ENCODE measurements at regions not wholly inside any gene's neighbourhood (a gene's known extent, or its start where the extent isn't known, plus 50 kb on each side); places are given as distances from the start of the nearest gene placed in this dataset.

DNA sequence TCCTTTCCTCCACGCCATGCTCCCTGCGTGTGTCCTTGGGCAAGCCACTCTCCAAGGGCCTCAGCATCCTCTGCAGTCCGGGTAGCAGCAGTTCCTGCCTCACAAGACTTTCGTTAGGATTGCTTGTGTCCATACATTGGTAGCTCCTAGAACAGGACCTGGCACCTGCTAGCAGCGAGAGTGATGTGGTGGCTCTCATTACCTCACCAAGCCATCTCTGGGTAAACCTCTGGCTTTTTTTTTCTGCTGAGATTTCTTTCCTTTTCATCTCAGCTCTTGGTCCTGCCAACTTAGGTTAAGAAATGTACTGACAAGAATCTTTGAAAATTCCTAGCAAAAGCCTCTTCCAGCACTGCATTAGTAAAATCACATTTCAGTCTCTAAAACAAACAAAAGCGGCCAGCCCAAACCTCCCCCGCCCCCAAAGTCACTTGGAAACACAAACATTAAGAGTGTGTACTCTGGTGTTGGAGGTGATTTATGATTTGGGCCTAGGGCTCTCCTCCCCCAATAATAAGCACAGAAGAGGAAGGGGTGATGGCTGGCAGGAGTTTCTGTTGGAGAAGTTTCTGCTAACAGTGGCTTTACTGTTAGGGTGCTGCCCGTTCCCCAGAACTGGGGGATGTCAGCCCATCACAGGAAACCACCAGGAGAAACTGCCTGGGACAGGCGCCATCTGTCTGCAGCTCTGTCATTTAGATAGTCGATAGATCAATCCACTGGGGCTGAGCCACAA is 199.2 kb downstream of the CD83 start:
- Histone ChIP-seq H3K4me2 (peak overlapping the region; percentile 57), H3K36me3 (replicated peaks; ENCODE audit: insufficient read depth, low read depth) (no peaks in the 10 kb centered on the region), H3K27me3 (no peaks in the 10 kb centered on the region), H4K20me1 (ENCODE audit: insufficient read depth, poor library complexity, severe bottlenecking) (no peaks in the 10 kb centered on the region), H2AFZ (no peak overlapping the region), H3K4me1 (ENCODE audit: insufficient read depth) (peaks cover 12% of the 10 kb centered on the region), H3K4me3 (no peak overlapping the region), H3K27ac (peak overlapping the region; percentile 24), H3K9me2 (replicated peaks; ENCODE audit: insufficient read depth) (no peaks in the 10 kb centered on the region), H3K9me3 (ENCODE audit: low read depth) (no peaks in the 10 kb centered on the region), H3K79me2 (no peaks in the 10 kb centered on the region)
- TF ChIP-seq, protein P1, sequence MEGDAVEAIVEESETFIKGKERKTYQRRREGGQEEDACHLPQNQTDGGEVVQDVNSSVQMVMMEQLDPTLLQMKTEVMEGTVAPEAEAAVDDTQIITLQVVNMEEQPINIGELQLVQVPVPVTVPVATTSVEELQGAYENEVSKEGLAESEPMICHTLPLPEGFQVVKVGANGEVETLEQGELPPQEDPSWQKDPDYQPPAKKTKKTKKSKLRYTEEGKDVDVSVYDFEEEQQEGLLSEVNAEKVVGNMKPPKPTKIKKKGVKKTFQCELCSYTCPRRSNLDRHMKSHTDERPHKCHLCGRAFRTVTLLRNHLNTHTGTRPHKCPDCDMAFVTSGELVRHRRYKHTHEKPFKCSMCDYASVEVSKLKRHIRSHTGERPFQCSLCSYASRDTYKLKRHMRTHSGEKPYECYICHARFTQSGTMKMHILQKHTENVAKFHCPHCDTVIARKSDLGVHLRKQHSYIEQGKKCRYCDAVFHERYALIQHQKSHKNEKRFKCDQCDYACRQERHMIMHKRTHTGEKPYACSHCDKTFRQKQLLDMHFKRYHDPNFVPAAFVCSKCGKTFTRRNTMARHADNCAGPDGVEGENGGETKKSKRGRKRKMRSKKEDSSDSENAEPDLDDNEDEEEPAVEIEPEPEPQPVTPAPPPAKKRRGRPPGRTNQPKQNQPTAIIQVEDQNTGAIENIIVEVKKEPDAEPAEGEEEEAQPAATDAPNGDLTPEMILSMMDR (IDR thresholded peaks at IDR 0.05; ENCODE audit: poor library complexity) = peak; percentile 27
- TF ChIP-seq EZH2 (IDR thresholded peaks at IDR 0.05; ENCODE audit: borderline replicate concordance) = no peak
- DNase-seq (ENCODE audit: low spot score) = peak; percentile 22
- 39% methylated on average over 10 of the region's 10 CpGs for WGBS (ENCODE audit: low lambda C conversion rate, missing lambda C conversion rate)

DNA sequence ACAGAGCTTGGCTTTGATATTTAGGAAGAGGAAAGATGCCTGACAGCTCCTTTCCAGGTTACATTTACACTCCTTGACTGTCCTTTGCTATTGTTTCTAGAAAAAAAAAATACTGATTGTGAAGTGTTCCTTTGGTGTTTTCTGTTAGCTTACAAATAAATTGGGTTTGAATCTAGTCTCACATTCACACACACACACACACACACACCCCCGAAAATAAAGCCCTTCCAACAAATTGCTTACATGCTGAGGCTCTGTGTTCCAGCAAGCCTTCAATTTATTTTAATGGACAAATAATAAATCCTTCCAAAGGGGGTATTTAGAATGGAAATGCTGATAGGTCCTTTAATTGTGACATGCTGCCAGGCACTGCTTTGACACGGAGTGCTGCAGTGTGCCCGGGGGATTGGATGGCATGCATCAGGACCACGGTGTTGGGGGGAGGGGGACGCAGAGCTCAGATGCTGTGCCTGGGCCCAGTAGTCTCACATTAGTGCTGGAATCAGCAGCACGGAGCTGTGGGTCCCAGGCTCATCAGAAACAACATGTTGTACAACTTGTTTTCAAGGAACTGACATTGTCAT is 199.9 kb downstream of the CD83 start:
- H3K4me1 ChIP-seq (ENCODE audit: insufficient read depth) = peaks cover 12% of the 10 kb centered on the region
- H3K36me3 ChIP-seq (replicated peaks; ENCODE audit: insufficient read depth, low read depth) = no peaks in the 10 kb centered on the region
- H3K4me2 ChIP-seq = peak overlapping the region; percentile 57
- no peak overlapping the region for H2AFZ ChIP-seq
- H3K27me3 ChIP-seq = no peaks in the 10 kb centered on the region
- H3K27ac ChIP-seq = peak overlapping the region; percentile 24
- WGBS (ENCODE audit: low lambda C conversion rate, missing lambda C conversion rate) = 75% methylated on average over 6 of the region's 6 CpGs
- no peak for DNase-seq (ENCODE audit: low spot score)
- H3K9me2 ChIP-seq (replicated peaks; ENCODE audit: insufficient read depth) = no peaks in the 10 kb centered on the region
- H4K20me1 ChIP-seq (ENCODE audit: insufficient read depth, poor library complexity, severe bottlenecking) = no peaks in the 10 kb centered on the region
- H3K4me3 ChIP-seq = no peak overlapping the region
- no peaks in the 10 kb centered on the region for H3K9me3 ChIP-seq (ENCODE audit: low read depth)
- TF ChIP-seq EZH2 (IDR thresholded peaks at IDR 0.05; ENCODE audit: borderline replicate concordance) (no peak), EZH2phosphoT487 (IDR thresholded peaks at IDR 0.05; ENCODE audit: low read depth, severe bottlenecking, unreplicated experiment) (no peak)
- TF ChIP-seq, protein P1 (IDR thresholded peaks at IDR 0.05; ENCODE audit: poor library complexity) = no peak
- no peaks in the 10 kb centered on the region for H3K79me2 ChIP-seq

DNA sequence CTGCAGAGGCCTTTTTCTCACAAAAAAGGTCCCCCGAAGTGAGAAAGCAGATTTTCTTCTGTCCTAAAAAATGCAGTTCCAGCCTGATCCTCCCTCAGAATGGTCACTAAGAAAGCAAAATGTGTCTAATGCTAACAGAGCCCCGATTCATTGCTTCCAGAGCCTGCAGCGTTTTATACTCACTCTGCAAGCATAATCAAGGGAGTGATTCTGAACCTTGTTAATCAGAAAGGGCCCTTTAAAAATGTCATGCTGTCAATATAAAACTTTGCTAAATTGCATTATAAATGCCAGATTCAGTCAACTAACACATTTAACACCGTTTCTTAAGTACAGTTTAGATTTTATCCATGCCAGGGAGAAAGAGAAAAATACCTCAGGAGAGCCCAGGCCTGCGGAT is 202.8 kb downstream of the CD83 start:
- Histone ChIP-seq H3K79me2 (no peaks in the 10 kb centered on the region), H4K20me1 (ENCODE audit: insufficient read depth, poor library complexity, severe bottlenecking) (no peaks in the 10 kb centered on the region), H3K4me3 (no peak overlapping the region), H3K4me1 (ENCODE audit: insufficient read depth) (peaks cover 12% of the 10 kb centered on the region), H3K9me2 (replicated peaks; ENCODE audit: insufficient read depth) (no peaks in the 10 kb centered on the region), H2AFZ (no peak overlapping the region), H3K4me2 (peak overlapping the region; percentile 11), H3K36me3 (replicated peaks; ENCODE audit: insufficient read depth, low read depth) (no peaks in the 10 kb centered on the region), H3K27me3 (no peaks in the 10 kb centered on the region), H3K27ac (no peak overlapping the region), H3K9me3 (ENCODE audit: low read depth) (no peaks in the 10 kb centered on the region)
- TF ChIP-seq EZH2 (IDR thresholded peaks at IDR 0.05; ENCODE audit: borderline replicate concordance) (no peak), EZH2phosphoT487 (IDR thresholded peaks at IDR 0.05; ENCODE audit: low read depth, severe bottlenecking, unreplicated experiment) (peak; percentile 91)
- no peak for DNase-seq (ENCODE audit: low spot score)
- 41% methylated on average over 5 of the region's 5 CpGs for WGBS (ENCODE audit: low lambda C conversion rate, missing lambda C conversion rate)

DNA sequence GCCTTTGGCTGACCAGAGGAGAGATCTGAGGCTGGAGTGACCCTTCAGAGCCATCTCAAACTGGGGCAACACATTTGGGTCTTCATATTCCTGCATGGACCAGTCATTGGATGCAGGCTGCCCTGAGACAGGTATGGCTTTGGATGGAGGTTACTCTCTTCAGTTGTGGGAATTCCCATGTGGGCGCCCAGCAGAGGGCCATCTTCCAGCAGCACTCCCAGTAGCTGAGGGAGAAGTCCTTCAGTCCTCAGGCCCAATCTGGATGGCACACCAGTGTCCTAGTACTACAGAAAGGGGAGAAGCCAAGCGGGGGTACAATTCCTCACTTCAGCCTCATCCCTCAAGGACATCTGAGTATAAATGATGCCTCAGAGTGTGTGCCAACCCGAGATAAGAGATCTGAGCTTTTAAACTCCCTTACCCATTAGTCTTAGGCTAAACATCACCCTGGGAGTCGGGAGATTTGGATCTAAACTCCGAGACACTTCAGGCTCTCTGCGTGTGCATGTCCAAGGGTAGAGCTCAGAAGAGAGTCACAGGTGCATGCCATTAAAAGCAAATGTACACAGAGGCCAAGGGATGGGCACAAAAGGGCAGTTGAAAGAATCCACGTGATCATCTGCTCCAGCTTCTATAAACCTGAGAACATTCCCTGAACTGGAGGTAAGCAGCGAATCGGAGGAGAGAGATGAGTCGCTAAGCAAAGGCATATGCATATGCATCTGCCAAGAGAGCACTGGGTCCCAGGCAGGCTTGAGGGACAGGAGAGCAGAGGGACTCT is 204.6 kb downstream of the CD83 start:
- Histone ChIP-seq H3K4me3 (no peak overlapping the region), H3K4me1 (ENCODE audit: insufficient read depth) (peaks cover 4% of the 10 kb centered on the region), H3K36me3 (replicated peaks; ENCODE audit: insufficient read depth, low read depth) (no peaks in the 10 kb centered on the region), H3K27ac (no peak overlapping the region), H3K9me2 (replicated peaks; ENCODE audit: insufficient read depth) (no peaks in the 10 kb centered on the region), H3K79me2 (no peaks in the 10 kb centered on the region), H3K27me3 (no peaks in the 10 kb centered on the region), H3K9me3 (ENCODE audit: low read depth) (no peaks in the 10 kb centered on the region), H2AFZ (no peak overlapping the region), H3K4me2 (no peak overlapping the region), H4K20me1 (ENCODE audit: insufficient read depth, poor library complexity, severe bottlenecking) (no peaks in the 10 kb centered on the region)
- WGBS (ENCODE audit: low lambda C conversion rate, missing lambda C conversion rate) = 85% methylated on average over 10 of the region's 10 CpGs
- peak; percentile 19 for DNase-seq (ENCODE audit: low spot score)
- TF ChIP-seq EZH2 (IDR thresholded peaks at IDR 0.05; ENCODE audit: borderline replicate concordance) (no peak), EZH2phosphoT487 (IDR thresholded peaks at IDR 0.05; ENCODE audit: low read depth, severe bottlenecking, unreplicated experiment) (no peak)
- TF ChIP-seq, protein P1 (IDR thresholded peaks at IDR 0.05; ENCODE audit: poor library complexity) = no peak
